DOHH2 (cell line): ENCODE measurements at regions not wholly inside any gene's neighbourhood (a gene's known extent, or its start where the extent isn't known, plus 50 kb on each side); places are given as distances from the start of the nearest gene placed in this dataset.

Experiments used
- H3F3A ChIP-seq: fragments of 200-600 bp; sonication (generic), shearing (Covaris generic); 2 replicates; pipeline ENCODE4 v1.6.0; 2016; ENCODE audit warnings: antibody characterized with exemption, mild to moderate bottlenecking; ENCODE audit not compliant: control insufficient read depth, insufficient read depth
- H3K27ac ChIP-seq: fragments of 200-600 bp; sonication (generic); 2 replicates; pipeline ENCODE4 v1.5.1; 2014; ENCODE audit warnings: low read depth, mild to moderate bottlenecking, low read length, moderate library complexity
- H3K27me3 ChIP-seq: fragments of 200-600 bp; sonication (generic); 2 replicates; pipeline ENCODE4 v1.6.1; 2014; ENCODE audit warnings: mild to moderate bottlenecking, low read length, mixed read lengths; ENCODE audit not compliant: control insufficient read depth
- H3K36me3 ChIP-seq: fragments of 200-600 bp; sonication (generic); 2 replicates; pipeline ENCODE4 v1.6.1; 2014; ENCODE audit warnings: mild to moderate bottlenecking, low read length, moderate library complexity, mixed read lengths; ENCODE audit not compliant: control insufficient read depth
- H3K4me1 ChIP-seq: fragments of 200-600 bp; sonication (generic); 2 replicates; pipeline ENCODE4 v1.6.1; 2014; ENCODE audit warnings: mild to moderate bottlenecking, low read length, mixed read lengths; ENCODE audit not compliant: control insufficient read depth
- H3K4me2 ChIP-seq: fragments of 200-600 bp; sonication (generic); 2 replicates; pipeline ENCODE4 v1.6.0; 2014; ENCODE audit warnings: mild to moderate bottlenecking, low read length, moderate library complexity
- H3K4me3 ChIP-seq: fragments of 200-600 bp; sonication (generic); 2 replicates; pipeline ENCODE4 v1.5.1; 2014; ENCODE audit warnings: mild to moderate bottlenecking, low read length, mixed read lengths
- H3K79me2 ChIP-seq: fragments of 200-600 bp; sonication (generic); 2 replicates; pipeline ENCODE4 v1.6.1; 2014; ENCODE audit warnings: mild to moderate bottlenecking, low read length, mixed read lengths; ENCODE audit not compliant: control insufficient read depth
- H3K9me2 ChIP-seq: fragments of 200-600 bp; sonication (generic); replicated peaks from 2 replicates; pipeline ENCODE4 v1.6.1; 2014; ENCODE audit warnings: mild to moderate bottlenecking, low read length, mixed read lengths; ENCODE audit not compliant: control insufficient read depth
- H3K9me3 ChIP-seq: fragments of 200-600 bp; sonication (generic); 2 replicates; pipeline ENCODE4 v1.6.1; 2014; ENCODE audit warnings: antibody characterized with exemption, low read length, mixed read lengths; ENCODE audit not compliant: control insufficient read depth, insufficient read depth
- H4K20me1 ChIP-seq: fragments of 200-600 bp; sonication (generic); 2 replicates; pipeline ENCODE4 v1.6.0; 2014; ENCODE audit warnings: low read depth, mild to moderate bottlenecking, antibody characterized with exemption, low read length, moderate library complexity; ENCODE audit not compliant: control insufficient read depth, insufficient read depth
- CTCF ChIP-seq: fragments of 200-600 bp; sonication (generic); IDR thresholded peaks from one replicate; pipeline ENCODE4 v1.5.1; 2014; ENCODE audit warnings: antibody characterized with exemption, mild to moderate bottlenecking, low read depth, low read length; ENCODE audit not compliant: poor library complexity, severe bottlenecking
- EZH2phosphoT487 ChIP-seq: fragments of 200-600 bp; sonication (generic); IDR thresholded peaks from 2 replicates; pipeline ENCODE4 v1.6.1; 2017; ENCODE audit warnings: borderline replicate concordance, mild to moderate bottlenecking, antibody characterized with exemption, low read length, moderate library complexity, mixed read lengths

GRCh38 chr6:102417368-102417998 is 1024.0 kb downstream of the GRIK2 start:
- no peaks in the 10 kb centered on the region for H3K79me2 ChIP-seq
- H3F3A ChIP-seq, result no peaks in the 10 kb centered on the region
- H4K20me1 ChIP-seq, result no peaks in the 10 kb centered on the region
- no peak overlapping the region for H3K4me2 ChIP-seq
- no peaks in the 10 kb centered on the region for H3K9me2 ChIP-seq
- TF ChIP-seq CTCF, result no peak
- TF ChIP-seq EZH2phosphoT487, result no peak
- no peaks in the 10 kb centered on the region for H3K27me3 ChIP-seq
- H3K36me3 ChIP-seq, result no peaks in the 10 kb centered on the region
- H3K4me1 ChIP-seq, result no peaks in the 10 kb centered on the region
- H3K27ac ChIP-seq, result no peak overlapping the region
- H3K9me3 ChIP-seq, result no peaks in the 10 kb centered on the region
- H3K4me3 ChIP-seq, result no peak overlapping the region

- no peaks in the 10 kb centered on the region for H3F3A ChIP-seq
- H4K20me1 ChIP-seq, result no peaks in the 10 kb centered on the region
- H3K36me3 ChIP-seq, result no peaks in the 10 kb centered on the region
- H3K9me2 ChIP-seq, result no peaks in the 10 kb centered on the region
- no peaks in the 10 kb centered on the region for H3K4me1 ChIP-seq
- no peaks in the 10 kb centered on the region for H3K27me3 ChIP-seq
- H3K4me3 ChIP-seq, result no peak overlapping the region
- no peak overlapping the region for H3K27ac ChIP-seq
- no peak overlapping the region for H3K4me2 ChIP-seq
- H3K9me3 ChIP-seq, result no peaks in the 10 kb centered on the region
- H3K79me2 ChIP-seq, result no peaks in the 10 kb centered on the region
- TF ChIP-seq EZH2phosphoT487, result no peak
- TF ChIP-seq CTCF, result no peak
Observed at GRCh38 chr6:102415891-102416290, 1022.4 kb downstream of the GRIK2 start.

DNA sequence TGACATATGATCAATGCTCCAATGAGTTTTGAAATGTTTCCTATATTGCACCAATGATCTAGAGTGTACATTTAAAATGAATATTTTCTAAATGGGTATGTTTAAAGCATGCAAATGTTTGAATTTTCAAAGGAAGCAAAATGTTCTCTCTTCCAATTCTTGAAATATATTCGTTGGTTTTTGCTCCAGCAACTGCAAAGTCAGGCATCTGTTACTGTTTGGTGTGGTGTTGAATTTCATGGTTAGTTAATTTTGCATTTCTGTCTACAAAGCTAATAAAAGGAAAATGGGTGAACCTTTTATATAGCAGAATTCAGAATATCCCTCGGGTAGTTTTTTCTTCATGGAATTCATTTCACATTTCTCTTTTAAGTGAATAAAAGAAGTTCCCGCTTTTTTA is 1018.3 kb downstream of the GRIK2 start:
- Histone ChIP-seq H3K79me2 (no peaks in the 10 kb centered on the region), H3K4me3 (no peak overlapping the region), H3K27ac (no peak overlapping the region), H3K9me2 (no peaks in the 10 kb centered on the region), H3K27me3 (no peaks in the 10 kb centered on the region), H3K4me1 (no peaks in the 10 kb centered on the region), H3F3A (no peaks in the 10 kb centered on the region), H4K20me1 (no peaks in the 10 kb centered on the region), H3K4me2 (no peak overlapping the region), H3K9me3 (no peaks in the 10 kb centered on the region), H3K36me3 (no peaks in the 10 kb centered on the region)
- no peak for TF ChIP-seq EZH2phosphoT487
- no peak for TF ChIP-seq CTCF
